Endothelial cell of umbilical vein (primary cell): ENCODE measurements at regions not wholly inside any gene's neighbourhood (a gene's known extent, or its start where the extent isn't known, plus 50 kb on each side); places are given as distances from the start of the nearest gene placed in this dataset.

Experiments
- BruUV-seq: library from RNA; stranded (reverse); fragments of 400-500 nt; replicated peaks from 2 replicates; lab custom pipeline; 2021; lab: Mats Ljungman, UMichigan
- CTCF ChIA-PET: fragments of 300-600, 350-600 bp; sonication (Branson Sonifier 250); formaldehyde crosslinking; loops from one replicate; lab custom pipeline; 2021; ENCODE audit warnings: antibody characterized with exemption, inconsistent platforms; lab: Charles Lee
- POLR2A ChIA-PET: fragments of 300-600, 350-600 bp; sonication (Branson Sonifier 250); formaldehyde crosslinking; loops from one replicate; lab custom pipeline; 2021; ENCODE audit warnings: antibody characterized with exemption, inconsistent platforms; lab: Charles Lee
- DNase-seq: peaks from one replicate; pipeline ENCODE4 v3.0.0-alpha.2; 2011; ENCODE audit warnings: low read depth, low spot score
- FAIRE-seq: peaks from 2 replicates; lab custom pipeline; 2011; peaks lifted over from hg19 to GRCh38; lab: Jason Lieb, UNC
- H2AFZ ChIP-seq: 2 replicates; pipeline ENCODE4 v1.6.0; 2012; ENCODE audit warnings: low read depth, low read length, control low read depth, inconsistent platforms
- H3K27ac ChIP-seq: 2 replicates; pipeline ENCODE4 v1.5.1; 2011; ENCODE audit warnings: low read depth, mild to moderate bottlenecking, control low read depth, low read length, moderate library complexity; ENCODE audit not compliant: insufficient read depth
- H3K27me3 ChIP-seq, 2 experiments: 2 replicates each; pipeline versions ENCODE4 v1.6.0 to v1.6.1; 2011; ENCODE audit warnings: low read length in 2 of 2, mixed read lengths in 1 of 2; ENCODE audit not compliant: control insufficient read depth in 2 of 2, insufficient read depth in 2 of 2
- H3K36me3 ChIP-seq, 2 experiments: 2 replicates in 1 of 2; 3 replicates in 1 of 2; pipeline ENCODE4 v1.5.1; 2011; ENCODE audit warnings: low read length in 2 of 2, mild to moderate bottlenecking in 1 of 2, moderate library complexity in 1 of 2; ENCODE audit not compliant: control insufficient read depth in 2 of 2, insufficient read depth in 2 of 2; ENCODE audit errors: extremely low read depth in 1 of 2
- H3K4me1 ChIP-seq: 3 replicates; pipeline ENCODE4 v1.5.1; 2011; ENCODE audit warnings: mild to moderate bottlenecking, low read length; ENCODE audit not compliant: control insufficient read depth, insufficient read depth; ENCODE audit errors: extremely low read depth
- H3K4me2 ChIP-seq: 2 replicates; pipeline ENCODE4 v1.6.1; 2011; ENCODE audit warnings: low read length, control low read depth, mixed read lengths; ENCODE audit not compliant: insufficient read depth
- H3K4me3 ChIP-seq, 3 experiments: fragments of 200-600 bp in 1 of 3; sonication (generic), shearing (Covaris generic) in 1 of 3; replicated peaks in 1 of 3; 2 replicates each; pipeline ENCODE4 v1.5.1; 2011 to 2016; ENCODE audit warnings: control low read depth in 3 of 3, low read length in 3 of 3, mild to moderate bottlenecking in 2 of 3, inconsistent platforms in 1 of 3, low read depth in 1 of 3, moderate library complexity in 1 of 3; ENCODE audit not compliant: insufficient read depth in 1 of 3
- H3K79me2 ChIP-seq: 2 replicates; pipeline ENCODE4 v1.6.0; 2012; ENCODE audit warnings: low read length, inconsistent platforms; ENCODE audit not compliant: control insufficient read depth, insufficient read depth
- H3K9ac ChIP-seq: replicated peaks from 2 replicates; pipeline ENCODE3; 2011; ENCODE audit warnings: low read length, control low read depth; ENCODE audit not compliant: insufficient read depth; ENCODE audit errors: extremely low read depth
- H3K9me1 ChIP-seq: replicated peaks from 3 replicates; pipeline ENCODE4 v1.6.0; 2011; ENCODE audit warnings: mild to moderate bottlenecking, low read length; ENCODE audit not compliant: control insufficient read depth, insufficient read depth; ENCODE audit errors: extremely low read depth
- H3K9me3 ChIP-seq: replicated peaks from 2 replicates; pipeline ENCODE4 v1.5.1; 2012; ENCODE audit warnings: low read length, inconsistent platforms; ENCODE audit not compliant: control insufficient read depth, insufficient read depth
- H4K20me1 ChIP-seq: replicated peaks from 2 replicates; pipeline ENCODE3; 2011; ENCODE audit warnings: mild to moderate bottlenecking, low read length; ENCODE audit not compliant: control insufficient read depth, insufficient read depth; ENCODE audit errors: extremely low read depth
- FOS ChIP-seq: IDR thresholded peaks from 2 replicates; pipeline ENCODE4 v1.6.1; 2011; ENCODE audit warnings: mild to moderate bottlenecking, low read length, moderate library complexity, borderline replicate concordance; ENCODE audit not compliant: insufficient read depth
- GATA2 ChIP-seq: IDR thresholded peaks from 2 replicates; pipeline ENCODE4 v1.7.0; 2011; ENCODE audit warnings: low read depth, mild to moderate bottlenecking, moderate library complexity, mixed read lengths, low read length; ENCODE audit not compliant: insufficient read length, insufficient read depth
- POLR2A ChIP-seq: IDR thresholded peaks from 2 replicates; pipeline ENCODE4 v1.6.1; 2012; ENCODE audit warnings: low read depth, mild to moderate bottlenecking, control low read depth, low read length
- POLR2AphosphoS5 ChIP-seq: IDR thresholded peaks from 2 replicates; pipeline ENCODE4 v1.6.1; 2012; ENCODE audit warnings: low read depth, mild to moderate bottlenecking, control low read depth, low read length, moderate library complexity; ENCODE audit not compliant: insufficient read depth
- dilution Hi-C: fragments of 300-500 bp; cut with MboI; formaldehyde crosslinking; loops from one replicate; pipeline ENCODE4 v1.15.0; 2019; ENCODE audit warnings: low sequenced_read_pairs; ENCODE audit not compliant: extremely low pct_ligation_motif_present
- intact Hi-C: fragments of 100-400 bp; cut with micrococcal nuclease; formaldehyde crosslinking; loops from one replicate; pipeline ENCODE4 v1.10.0; 2022
- TF ChIP-seq, protein P1 (sequence below): IDR thresholded peaks from 2 replicates; pipeline ENCODE4 v1.6.1; 2011; ENCODE audit not compliant: insufficient read depth, insufficient read length
- TF ChIP-seq, protein P2 (sequence below), 2 donors: IDR thresholded peaks; 1 replicate in 1 of 2; 2 replicates in 1 of 2; pipeline ENCODE4 v1.5.1; 2011; ENCODE audit warnings: low read length in 2 of 2, mild to moderate bottlenecking in 2 of 2, moderate library complexity in 2 of 2, control low read depth in 1 of 2, inconsistent platforms in 1 of 2, low read depth in 1 of 2; ENCODE audit not compliant: insufficient read depth in 1 of 2; ENCODE audit errors: extremely low read depth in 1 of 2

DNA sequence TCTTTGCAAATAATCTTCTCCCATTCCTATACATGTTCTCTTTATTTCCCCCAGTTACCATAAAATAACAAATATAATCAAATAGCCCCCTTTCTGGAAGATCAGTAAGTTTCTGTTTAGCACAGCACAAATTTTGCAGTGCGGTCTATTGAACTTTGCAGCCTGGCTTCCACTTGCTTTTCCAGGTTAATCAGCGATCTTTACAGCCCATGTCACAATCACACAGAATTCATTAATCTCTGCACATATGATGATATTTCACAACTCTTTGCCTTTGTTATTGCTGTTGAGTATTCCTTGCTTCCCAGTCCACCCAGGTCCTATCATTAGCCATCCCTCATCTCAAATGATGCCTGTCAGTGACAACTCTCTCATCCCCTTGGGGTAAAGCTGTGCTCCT lies 2358.0 kb downstream of the PCDH7 start:
- no peaks in the 10 kb centered on the region for H3K9me3 ChIP-seq
- no peaks in the 10 kb centered on the region for H3K27me3 ChIP-seq
- intact Hi-C loops, result no loop called here
- no peaks in the 10 kb centered on the region for H3K9me1 ChIP-seq
- FAIRE-seq (no peak), DNase-seq (no peak)
- BruUV-seq, result no TSS peak
- no peak overlapping the region for H2AFZ ChIP-seq
- POLR2A ChIA-PET, result no interaction called here
- no peaks in the 10 kb centered on the region for H3K79me2 ChIP-seq
- no peaks in the 10 kb centered on the region for H3K4me1 ChIP-seq
- no peak for TF ChIP-seq POLR2AphosphoS5
- TF ChIP-seq, protein P1, sequence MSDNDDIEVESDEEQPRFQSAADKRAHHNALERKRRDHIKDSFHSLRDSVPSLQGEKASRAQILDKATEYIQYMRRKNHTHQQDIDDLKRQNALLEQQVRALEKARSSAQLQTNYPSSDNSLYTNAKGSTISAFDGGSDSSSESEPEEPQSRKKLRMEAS, result no peak
- TF ChIP-seq, protein P2, sequence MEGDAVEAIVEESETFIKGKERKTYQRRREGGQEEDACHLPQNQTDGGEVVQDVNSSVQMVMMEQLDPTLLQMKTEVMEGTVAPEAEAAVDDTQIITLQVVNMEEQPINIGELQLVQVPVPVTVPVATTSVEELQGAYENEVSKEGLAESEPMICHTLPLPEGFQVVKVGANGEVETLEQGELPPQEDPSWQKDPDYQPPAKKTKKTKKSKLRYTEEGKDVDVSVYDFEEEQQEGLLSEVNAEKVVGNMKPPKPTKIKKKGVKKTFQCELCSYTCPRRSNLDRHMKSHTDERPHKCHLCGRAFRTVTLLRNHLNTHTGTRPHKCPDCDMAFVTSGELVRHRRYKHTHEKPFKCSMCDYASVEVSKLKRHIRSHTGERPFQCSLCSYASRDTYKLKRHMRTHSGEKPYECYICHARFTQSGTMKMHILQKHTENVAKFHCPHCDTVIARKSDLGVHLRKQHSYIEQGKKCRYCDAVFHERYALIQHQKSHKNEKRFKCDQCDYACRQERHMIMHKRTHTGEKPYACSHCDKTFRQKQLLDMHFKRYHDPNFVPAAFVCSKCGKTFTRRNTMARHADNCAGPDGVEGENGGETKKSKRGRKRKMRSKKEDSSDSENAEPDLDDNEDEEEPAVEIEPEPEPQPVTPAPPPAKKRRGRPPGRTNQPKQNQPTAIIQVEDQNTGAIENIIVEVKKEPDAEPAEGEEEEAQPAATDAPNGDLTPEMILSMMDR (IDR thresholded peaks at IDR 0.05; ENCODE audit: extremely low read depth in 1 of 2, insufficient read depth in 1 of 2, low read depth in 1 of 2, low read length in 2 of 2), result no peak
- CTCF ChIA-PET, result no interaction called here
- dilution Hi-C loops, result no loop called here
- H3K4me3 ChIP-seq, result no peak overlapping the region
- no peak overlapping the region for H3K9ac ChIP-seq
- H3K27ac ChIP-seq, result no peak overlapping the region
- no peaks in the 10 kb centered on the region for H4K20me1 ChIP-seq
- no peak overlapping the region for H3K4me2 ChIP-seq
- H3K36me3 ChIP-seq, result no peaks in the 10 kb centered on the region

DNA sequence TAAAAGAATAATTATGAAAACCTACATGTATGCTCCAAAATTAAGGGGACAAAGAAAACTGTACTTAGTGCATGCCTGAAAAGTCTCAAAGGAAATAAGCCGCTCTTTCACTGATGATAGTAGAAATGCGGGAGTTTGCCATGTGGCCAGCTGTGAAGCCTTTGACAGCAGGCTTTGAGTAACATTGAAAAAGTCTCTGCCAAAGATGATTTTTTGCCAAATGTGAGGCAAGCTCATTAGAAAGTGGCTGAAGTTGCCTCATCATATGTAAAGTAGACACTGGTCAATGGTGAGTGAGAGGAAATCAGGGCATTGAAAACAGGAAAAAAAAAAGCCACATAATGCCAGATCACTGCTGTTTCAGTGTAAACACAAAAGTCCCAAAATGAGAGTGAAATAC lies 2360.1 kb downstream of the PCDH7 start:
- ChIA-PET POLR2A (no interaction called here), CTCF (no interaction called here)
- Histone ChIP-seq H2AFZ (no peak overlapping the region), H3K79me2 (no peaks in the 10 kb centered on the region), H3K4me2 (no peak overlapping the region), H3K4me1 (no peaks in the 10 kb centered on the region), H3K4me3 (no peak overlapping the region), H3K27ac (no peak overlapping the region), H3K9me1 (no peaks in the 10 kb centered on the region), H4K20me1 (no peaks in the 10 kb centered on the region), H3K36me3 (no peaks in the 10 kb centered on the region), H3K9ac (no peak overlapping the region), H3K27me3 (no peaks in the 10 kb centered on the region), H3K9me3 (no peaks in the 10 kb centered on the region)
- DNase-seq (no peak), FAIRE-seq (no peak)
- intact Hi-C loops, result no loop called here
- dilution Hi-C loops, result no loop called here
- TF ChIP-seq POLR2AphosphoS5 (no peak), GATA2 (no peak), FOS (no peak), POLR2A (no peak)
- TF ChIP-seq, protein P1, result no peak
- BruUV-seq, result no TSS peak
